ENCODE measurements at regions not wholly inside any gene's neighbourhood (a gene's known extent, or its start where the extent isn't known, plus 50 kb on each side); places are given as distances from the start of the nearest gene placed in this dataset.

- TF ChIP-seq EZH2 (IDR thresholded peaks at IDR 0.05; ENCODE audit: insufficient read depth, poor library complexity, severe bottlenecking) (no peak), EZH2phosphoT487 (IDR thresholded peaks at IDR 0.05; ENCODE audit: insufficient read depth, low read depth) (no peak)
These were observed 979.8 kb downstream of the VRK1 start for GRCh38 chr14:97776890-97777558.

Data from GM23248 (cell line).